CD14-positive monocyte (primary cell): ENCODE measurements at regions not wholly inside any gene's neighbourhood (a gene's known extent, or its start where the extent isn't known, plus 50 kb on each side); places are given as distances from the start of the nearest gene placed in this dataset.
"Not testable (repeated sequence)": the region's sequence is repeated elsewhere in the genome, so short reads cannot be mapped to it uniquely, and the experiment has no call there.

Source experiments
- DNase-seq, 3 donors: peaks; one replicate each; pipeline ENCODE4 v3.0.0-alpha.2; 2011 to 2022
- H2AFZ ChIP-seq: 2 replicates; pipeline ENCODE4 v1.6.0; 2012; ENCODE audit warnings: mild to moderate bottlenecking, low read depth, low read length, inconsistent platforms; ENCODE audit not compliant: insufficient read depth, poor library complexity, severe bottlenecking
- H3K27ac ChIP-seq, 2 donors: 1 replicate in 1 of 2; 2 replicates in 1 of 2; pipeline ENCODE4 v1.5.1; 2012 to 2013; ENCODE audit warnings: low read length in 2 of 2, control low read depth in 1 of 2, inconsistent platforms in 1 of 2, low read depth in 1 of 2, mild to moderate bottlenecking in 1 of 2
- H3K27me3 ChIP-seq, 2 donors: one replicate each; pipeline versions ENCODE4 v1.6.0 to v1.6.1; 2011 to 2013; ENCODE audit warnings: low read length in 2 of 2; ENCODE audit not compliant: control insufficient read depth in 2 of 2, insufficient read depth in 2 of 2
- H3K36me3 ChIP-seq, 2 donors: replicated peaks in 1 of 2; 1 replicate in 1 of 2; 2 replicates in 1 of 2; pipeline versions ENCODE4 v1.5.1 to v1.6.1; 2012 to 2013; ENCODE audit warnings: low read length in 2 of 2, control low read depth in 1 of 2, inconsistent platforms in 1 of 2, mild to moderate bottlenecking in 1 of 2; ENCODE audit not compliant: insufficient read depth in 2 of 2, control insufficient read depth in 1 of 2
- H3K4me1 ChIP-seq, 2 donors: 1 replicate in 1 of 2; 2 replicates in 1 of 2; pipeline versions ENCODE4 v1.5.1 to v1.6.1; 2012 to 2013; ENCODE audit warnings: low read length in 2 of 2, control low read depth in 1 of 2, inconsistent platforms in 1 of 2, mild to moderate bottlenecking in 1 of 2, moderate library complexity in 1 of 2; ENCODE audit not compliant: insufficient read depth in 2 of 2, control insufficient read depth in 1 of 2
- H3K4me2 ChIP-seq: replicated peaks from 2 replicates; pipeline ENCODE3; 2012; ENCODE audit warnings: low read length, moderate library complexity, mild to moderate bottlenecking; ENCODE audit not compliant: poor library complexity, severe bottlenecking; ENCODE audit errors: extremely low read depth
- H3K4me3 ChIP-seq, 3 experiments: fragments of 200-600 bp in 1 of 3; sonication (generic) in 1 of 3; replicated peaks in 1 of 3; 1 replicate in 2 of 3; 2 replicates in 1 of 3; pipeline ENCODE4 v1.5.1; 2011 to 2013; ENCODE audit warnings: low read length in 3 of 3, mild to moderate bottlenecking in 3 of 3, control low read depth in 2 of 3, low read depth in 2 of 3, inconsistent platforms in 1 of 3, moderate library complexity in 1 of 3
- H3K79me2 ChIP-seq: 2 replicates; pipeline ENCODE4 v1.6.0; 2012; ENCODE audit warnings: mild to moderate bottlenecking, control low read depth, inconsistent platforms, low read length, moderate library complexity; ENCODE audit not compliant: insufficient read depth
- H3K9ac ChIP-seq: 2 replicates; pipeline ENCODE4 v1.6.0; 2017; ENCODE audit warnings: low read length, mild to moderate bottlenecking; ENCODE audit not compliant: insufficient read depth, poor library complexity, severe bottlenecking
- H3K9me3 ChIP-seq, 2 donors: replicated peaks in 1 of 2; 1 replicate in 1 of 2; 2 replicates in 1 of 2; pipeline versions ENCODE4 v1.5.1 to v1.6.1; 2012 to 2013; ENCODE audit warnings: low read length in 2 of 2, control low read depth in 1 of 2; ENCODE audit not compliant: control insufficient read depth in 1 of 2, insufficient read depth in 1 of 2
- H4K20me1 ChIP-seq: 2 replicates; pipeline ENCODE4 v1.6.0; 2012; ENCODE audit warnings: mild to moderate bottlenecking, low read length, control low read depth, moderate library complexity; ENCODE audit not compliant: insufficient read depth
- H3K27ac Mint-ChIP-seq, 7 donors: one replicate each; pipeline ENCODE4 v1.8.0; 2020; ENCODE audit warnings: mild to moderate bottlenecking in 7 of 7, mixed read lengths in 7 of 7, moderate library complexity in 6 of 7, inconsistent platforms in 2 of 7
- H3K27me3 Mint-ChIP-seq, 3 donors: one replicate each; pipeline ENCODE4 v1.8.0; 2021 to 2022; ENCODE audit warnings: low read depth in 3 of 3, mild to moderate bottlenecking in 3 of 3, mixed read lengths in 3 of 3, moderate library complexity in 3 of 3, inconsistent platforms in 1 of 3
- H3K36me3 Mint-ChIP-seq, 2 donors: one replicate each; pipeline ENCODE4 v1.8.0; 2020; ENCODE audit warnings: mixed read lengths in 2 of 2, inconsistent platforms in 1 of 2, mild to moderate bottlenecking in 1 of 2
- H3K4me1 Mint-ChIP-seq: one replicate; pipeline ENCODE4 v1.8.0; 2020; ENCODE audit warnings: mild to moderate bottlenecking, mixed read lengths
- H3K4me3 Mint-ChIP-seq, 2 donors: one replicate each; pipeline ENCODE4 v1.8.0; 2020; ENCODE audit warnings: mild to moderate bottlenecking in 2 of 2, mixed read lengths in 2 of 2, moderate library complexity in 1 of 2
- H3K9me3 Mint-ChIP-seq, 7 donors: one replicate each; pipeline ENCODE4 v1.8.0; 2020 to 2022; ENCODE audit warnings: mixed read lengths in 7 of 7, mild to moderate bottlenecking in 6 of 7, moderate library complexity in 6 of 7, inconsistent platforms in 2 of 7
- CTCF ChIP-seq: fragments of 200-600 bp; IDR thresholded peaks from one replicate; pipeline ENCODE4 v1.8.0; 2022; ENCODE audit warnings: antibody characterized with exemption, mild to moderate bottlenecking
- WGBS: methylation state at CpG from one replicate; pipeline ENCODE4 v1.1.5; 2013; ENCODE audit warnings: missing lambda C conversion rate; ENCODE audit not compliant: insufficient coverage; 5-methylcytosine and 5-hydroxymethylcytosine counted together
- intact Hi-C, 2 donors: fragments of 100-400 bp; cut with micrococcal nuclease; formaldehyde crosslinking; loops; one replicate each; pipeline versions ENCODE4 v1.15.0 to v1.15.1; 2023

GRCh38 chr5:67984546-67984945 is 231.0 kb upstream of the PIK3R1 start:
- H2AFZ ChIP-seq: no peak overlapping the region
- no peak overlapping the region for H3K4me3 Mint-ChIP-seq
- no peaks in the 10 kb centered on the region for H3K79me2 ChIP-seq
- DNase-seq: no peak
- no peaks in the 10 kb centered on the region for H3K27me3 ChIP-seq
- peaks cover 9% of the 10 kb centered on the region for H3K4me1 Mint-ChIP-seq
- H3K4me1 ChIP-seq: peaks cover 0 to 4% of the 10 kb centered on the region in 2 donors
- no peak for TF ChIP-seq CTCF
- intact Hi-C loops: no loop called here
- no peak overlapping the region for H3K27ac ChIP-seq
- no peaks in the 10 kb centered on the region for H3K9me3 ChIP-seq
- no peak overlapping the region for H3K4me2 ChIP-seq
- H3K9me3 Mint-ChIP-seq: peaks cover 0 to 5% (median 0%) of the 10 kb centered on the region in 7 donors
- no peaks in the 10 kb centered on the region for H4K20me1 ChIP-seq
- H3K36me3 ChIP-seq: no peaks in the 10 kb centered on the region
- H3K36me3 Mint-ChIP-seq: no peaks in the 10 kb centered on the region
- no peak overlapping the region for H3K27ac Mint-ChIP-seq
- H3K4me3 ChIP-seq: no peak overlapping the region
- no peak overlapping the region for H3K9ac ChIP-seq
- WGBS: no CpG with 5 or more reads among the region's 2 CpGs
- H3K27me3 Mint-ChIP-seq: peaks cover 0 to 3% (median 2%) of the 10 kb centered on the region in 3 donors

- no peaks in the 10 kb centered on the region for H3K9me3 ChIP-seq
- Mint-ChIP-seq H3K36me3 (no peaks in the 10 kb centered on the region), H3K4me1 (peaks cover 9% of the 10 kb centered on the region), H3K9me3 (peaks cover 0 to 5% (median 0%) of the 10 kb centered on the region in 7 donors), H3K4me3 (no peak overlapping the region), H3K27me3 (peaks cover 0 to 3% (median 2%) of the 10 kb centered on the region in 3 donors), H3K27ac (no peak overlapping the region)
- no peaks in the 10 kb centered on the region for H3K36me3 ChIP-seq
- DNase-seq: peak in 2 of 3 donors; percentile 46 to 51
- peaks cover 0 to 4% of the 10 kb centered on the region in 2 donors for H3K4me1 ChIP-seq
- WGBS: 0% methylated on average over 1 of the region's 7 CpGs
- no peak overlapping the region for H3K4me3 ChIP-seq
- TF ChIP-seq CTCF: no peak
- H3K79me2 ChIP-seq: no peaks in the 10 kb centered on the region
- H3K4me2 ChIP-seq: no peak overlapping the region
- H2AFZ ChIP-seq: no peak overlapping the region
- H4K20me1 ChIP-seq: no peaks in the 10 kb centered on the region
- intact Hi-C loops: no loop called here
- no peaks in the 10 kb centered on the region for H3K27me3 ChIP-seq
- H3K27ac ChIP-seq: no peak overlapping the region
- H3K9ac ChIP-seq: no peak overlapping the region
Observed at GRCh38 chr5:67983251-67984110, 232.1 kb upstream of the PIK3R1 start.

GRCh38 chr5:67982160-67982559 is 233.4 kb upstream of the PIK3R1 start:
- H2AFZ ChIP-seq, H3K4me3 Mint-ChIP-seq, H3K36me3 ChIP-seq, H3K9ac ChIP-seq, H3K4me3 ChIP-seq, H3K79me2 ChIP-seq, H4K20me1 ChIP-seq, H3K4me2 ChIP-seq, H3K9me3 ChIP-seq, intact Hi-C loops, H3K9me3 Mint-ChIP-seq, H3K27me3 ChIP-seq, H3K27ac ChIP-seq, H3K36me3 Mint-ChIP-seq, H3K27me3 Mint-ChIP-seq, H3K4me1 ChIP-seq, H3K27ac Mint-ChIP-seq, DNase-seq: not testable (repeated sequence)
- WGBS: no CpG with 5 or more reads among the region's 4 CpGs
- H3K4me1 Mint-ChIP-seq: peaks cover 18% of the 10 kb centered on the region
